MM.1S (cell line): ENCODE measurements at regions not wholly inside any gene's neighbourhood (a gene's known extent, or its start where the extent isn't known, plus 50 kb on each side); places are given as distances from the start of the nearest gene placed in this dataset.

ENCODE experiments used
- DNase-seq: peaks from one replicate; pipeline ENCODE4 v3.0.0-alpha.2; 2015
- H2AFZ ChIP-seq: fragments of 300-600 bp; sonication (generic); 2 replicates; pipeline ENCODE4 v1.6.0; 2016; ENCODE audit warnings: antibody characterized with exemption, low read length
- H3F3A ChIP-seq: fragments of 300-600 bp; sonication (generic); 2 replicates; pipeline ENCODE4 v1.6.1; 2016; ENCODE audit warnings: mild to moderate bottlenecking, antibody characterized with exemption, low read length, moderate library complexity, mixed read lengths; ENCODE audit not compliant: insufficient read depth
- H3K27ac ChIP-seq: fragments of 300-600 bp; sonication (generic); 2 replicates; pipeline ENCODE4 v1.5.1; 2016; ENCODE audit warnings: mild to moderate bottlenecking, low read length
- H3K27me3 ChIP-seq: fragments of 300-600 bp; sonication (generic); replicated peaks from 2 replicates; pipeline ENCODE4 v1.6.0; 2016; ENCODE audit warnings: low read length; ENCODE audit not compliant: insufficient read depth
- H3K36me3 ChIP-seq: fragments of 300-600 bp; sonication (generic); replicated peaks from 2 replicates; pipeline ENCODE4 v1.6.1; 2016; ENCODE audit warnings: mild to moderate bottlenecking, low read length, mixed read lengths; ENCODE audit not compliant: insufficient read depth
- H3K4me1 ChIP-seq: fragments of 300-600 bp; sonication (generic); 2 replicates; pipeline ENCODE4 v1.6.1; 2016; ENCODE audit warnings: low read length, mixed read lengths
- H3K4me2 ChIP-seq: fragments of 300-600 bp; sonication (generic); 2 replicates; pipeline ENCODE4 v1.6.0; 2016; ENCODE audit warnings: low read depth, low read length
- H3K4me3 ChIP-seq: fragments of 300-600 bp; sonication (generic); 2 replicates; pipeline ENCODE4 v1.5.1; 2016; ENCODE audit warnings: low read length, mixed read lengths
- H3K79me2 ChIP-seq: fragments of 300-600 bp; sonication (generic); 2 replicates; pipeline ENCODE4 v1.6.1; 2016; ENCODE audit warnings: mixed run types, low read length, mixed read lengths
- H3K9ac ChIP-seq: fragments of 300-600 bp; sonication (generic); 2 replicates; pipeline ENCODE4 v1.6.1; 2016; ENCODE audit warnings: low read length, mixed read lengths
- H3K9me2 ChIP-seq: fragments of 300-600 bp; sonication (generic); replicated peaks from 2 replicates; pipeline ENCODE4 v1.6.1; 2016; ENCODE audit warnings: mild to moderate bottlenecking, low read length, mixed read lengths; ENCODE audit not compliant: insufficient read depth
- H3K9me3 ChIP-seq: fragments of 300-600 bp; sonication (generic); replicated peaks from 2 replicates; pipeline ENCODE4 v1.6.1; 2016; ENCODE audit warnings: mild to moderate bottlenecking, low read length, mixed read lengths; ENCODE audit not compliant: insufficient read depth
- H4K20me1 ChIP-seq: fragments of 300-600 bp; sonication (generic); 2 replicates; pipeline ENCODE4 v1.6.1; 2016; ENCODE audit warnings: mild to moderate bottlenecking, low read length, moderate library complexity, mixed read lengths; ENCODE audit not compliant: insufficient read depth
- CTCF ChIP-seq: fragments of 300-600 bp; sonication (generic); IDR thresholded peaks from 2 replicates; pipeline ENCODE4 v1.5.1; 2016; ENCODE audit warnings: antibody characterized with exemption, low read length, mixed read lengths
- EZH2 ChIP-seq: fragments of 300-600 bp; sonication (generic); optimal IDR thresholded peaks from 2 replicates; pipeline ENCODE3; 2017; ENCODE audit warnings: low read depth, mild to moderate bottlenecking, antibody characterized with exemption, low read length, mixed read lengths
- EZH2phosphoT487 ChIP-seq: fragments of 300-600 bp; sonication (generic); IDR thresholded peaks from 2 replicates; pipeline ENCODE4 v1.6.1; 2018; ENCODE audit warnings: antibody characterized with exemption, low read length

- Histone ChIP-seq H3K36me3 (no peaks in the 10 kb centered on the region), H3K9me3 (no peaks in the 10 kb centered on the region), H3K79me2 (no peaks in the 10 kb centered on the region), H3K9me2 (no peaks in the 10 kb centered on the region), H3K4me2 (no peak overlapping the region), H3K4me1 (no peaks in the 10 kb centered on the region), H4K20me1 (no peaks in the 10 kb centered on the region), H2AFZ (no peak overlapping the region), H3K4me3 (no peak overlapping the region), H3K27me3 (no peaks in the 10 kb centered on the region), H3F3A (no peaks in the 10 kb centered on the region), H3K27ac (no peak overlapping the region), H3K9ac (no peak overlapping the region)
- no peak for TF ChIP-seq EZH2
- no peak for TF ChIP-seq CTCF
- TF ChIP-seq EZH2phosphoT487: no peak
- DNase-seq: no peak
Measured at GRCh38 chr7:18128846-18129245, 101.2 kb upstream of the PRPS1L1 start.

GRCh38 chr7:18132811-18133210 lies 105.2 kb upstream of the PRPS1L1 start:
- H3K4me1 ChIP-seq: no peaks in the 10 kb centered on the region
- H3K79me2 ChIP-seq: no peaks in the 10 kb centered on the region
- no peak overlapping the region for H2AFZ ChIP-seq
- no peak overlapping the region for H3K27ac ChIP-seq
- H3K9ac ChIP-seq: no peak overlapping the region
- TF ChIP-seq EZH2 (no peak), CTCF (no peak), EZH2phosphoT487 (no peak)
- H3K4me2 ChIP-seq: no peak overlapping the region
- no peaks in the 10 kb centered on the region for H4K20me1 ChIP-seq
- no peaks in the 10 kb centered on the region for H3K27me3 ChIP-seq
- H3K9me3 ChIP-seq: no peaks in the 10 kb centered on the region
- no peaks in the 10 kb centered on the region for H3K36me3 ChIP-seq
- no peaks in the 10 kb centered on the region for H3K9me2 ChIP-seq
- DNase-seq: no peak
- no peak overlapping the region for H3K4me3 ChIP-seq
- no peaks in the 10 kb centered on the region for H3F3A ChIP-seq

- TF ChIP-seq CTCF (no peak), EZH2phosphoT487 (no peak), EZH2 (no peak)
- Histone ChIP-seq H3K4me2 (no peak overlapping the region), H3K9me3 (no peaks in the 10 kb centered on the region), H3F3A (no peaks in the 10 kb centered on the region), H2AFZ (no peak overlapping the region), H3K79me2 (no peaks in the 10 kb centered on the region), H3K4me1 (no peaks in the 10 kb centered on the region), H3K4me3 (no peak overlapping the region), H3K9ac (no peak overlapping the region), H3K36me3 (no peaks in the 10 kb centered on the region), H3K9me2 (no peaks in the 10 kb centered on the region), H4K20me1 (no peaks in the 10 kb centered on the region), H3K27me3 (no peaks in the 10 kb centered on the region), H3K27ac (no peak overlapping the region)
- no peak for DNase-seq
Measured at GRCh38 chr7:18133921-18134320, 106.3 kb upstream of the PRPS1L1 start.
